HG03175 (cell line): ENCODE measurements at regions not wholly inside any gene's neighbourhood (a gene's known extent, or its start where the extent isn't known, plus 50 kb on each side); places are given as distances from the start of the nearest gene placed in this dataset.

Source experiments
- ATAC-seq: cut with Tn5 transposase; IDR thresholded peaks from one replicate; pipeline ENCODE4 v1.9.1; 2021; ENCODE audit warnings: mild to moderate bottlenecking, moderate library complexity; ENCODE audit not compliant: unreplicated experiment

GRCh38 chr5:164893071-164893470 lies 1387.7 kb downstream of the MAT2B start:
- no peak for ATAC-seq

- no peak for ATAC-seq
Measured at GRCh38 chr5:164898705-164899104, 1393.3 kb downstream of the MAT2B start.

GRCh38 chr5:164909673-164910072 lies 1404.3 kb downstream of the MAT2B start:
- no peak for ATAC-seq

GRCh38 chr5:164921722-164922121 lies 1416.3 kb downstream of the MAT2B start:
- no peak for ATAC-seq

- no peak for ATAC-seq
Measured at GRCh38 chr5:164934039-164934438, 1428.6 kb downstream of the MAT2B start.

- no peak for ATAC-seq
Measured at GRCh38 chr5:164934561-164934960, 1429.1 kb downstream of the MAT2B start.

GRCh38 chr5:164941132-164941531 lies 1435.7 kb downstream of the MAT2B start:
- ATAC-seq, result no peak

- ATAC-seq, result no peak
Measured at GRCh38 chr5:164950927-164951326, 1445.5 kb downstream of the MAT2B start.

GRCh38 chr5:164951570-164951969 lies 1446.2 kb downstream of the MAT2B start:
- no peak for ATAC-seq

- no peak for ATAC-seq
Measured at GRCh38 chr5:164958688-164959087, 1453.3 kb downstream of the MAT2B start.

GRCh38 chr5:164959761-164960160 lies 1454.3 kb downstream of the MAT2B start:
- ATAC-seq, result no peak

- no peak for ATAC-seq
Measured at GRCh38 chr5:164962329-164962961, 1457.0 kb downstream of the MAT2B start.

GRCh38 chr5:164966611-164967010 lies 1461.2 kb downstream of the MAT2B start:
- ATAC-seq, result no peak

GRCh38 chr5:164967354-164967753 lies 1461.9 kb downstream of the MAT2B start:
- no peak for ATAC-seq

- ATAC-seq, result no peak
Measured at GRCh38 chr5:164972973-164973372, 1467.6 kb downstream of the MAT2B start.

GRCh38 chr5:164975986-164976385 lies 1470.6 kb downstream of the MAT2B start:
- no peak for ATAC-seq

GRCh38 chr5:164980480-164980879 lies 1475.1 kb downstream of the MAT2B start:
- ATAC-seq, result no peak

GRCh38 chr5:164998142-164998541 lies 1492.7 kb downstream of the MAT2B start:
- no peak for ATAC-seq

GRCh38 chr5:164998590-164998989 lies 1493.2 kb downstream of the MAT2B start:
- no peak for ATAC-seq

- no peak for ATAC-seq
Measured at GRCh38 chr5:165000479-165001190, 1495.2 kb downstream of the MAT2B start.

GRCh38 chr5:165003283-165003682 lies 1497.9 kb downstream of the MAT2B start:
- ATAC-seq, result no peak

GRCh38 chr5:165004175-165004574 lies 1498.8 kb downstream of the MAT2B start:
- ATAC-seq, result no peak

GRCh38 chr5:165014439-165014838 lies 1509.0 kb downstream of the MAT2B start:
- ATAC-seq, result no peak
